ENCODE measurements at regions not wholly inside any gene's neighbourhood (a gene's known extent, or its start where the extent isn't known, plus 50 kb on each side); places are given as distances from the start of the nearest gene placed in this dataset.

DNA sequence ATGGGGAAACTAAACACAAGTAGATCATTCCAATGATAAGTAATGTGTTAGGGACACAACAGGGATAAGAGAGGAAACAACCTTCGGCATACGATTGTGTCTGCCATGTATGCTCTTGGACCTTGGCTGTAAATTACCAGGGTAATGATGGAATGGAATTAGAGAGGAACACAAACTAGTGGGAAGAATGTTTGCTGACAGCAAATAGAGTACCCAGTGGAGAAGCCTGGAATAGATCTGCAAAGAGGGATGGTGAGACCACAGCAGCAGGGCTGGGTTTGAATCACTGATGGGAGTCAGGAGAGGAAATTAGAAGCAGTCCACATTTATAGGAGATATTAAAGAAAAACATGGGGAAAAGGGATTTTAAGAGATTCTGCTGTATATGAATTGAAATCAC lies 172.8 kb downstream of the LRIG3 start:
- Histone ChIP-seq H3K79me2 (ENCODE audit: insufficient read depth) (no peaks in the 10 kb centered on the region), H3K4me3 (ENCODE audit: low read depth in 2 of 2, low read length in 1 of 2) (no peak overlapping the region), H3K27me3 (ENCODE audit: insufficient read depth) (no peaks in the 10 kb centered on the region), H4K20me1 (ENCODE audit: insufficient read depth) (no peaks in the 10 kb centered on the region), H3K4me2 (no peak overlapping the region), H3K27ac (ENCODE audit: low read depth in 2 of 2, low read length in 1 of 2) (no peak overlapping the region), H3K9me2 (no peaks in the 10 kb centered on the region), H2AFZ (ENCODE audit: low read depth) (no peak overlapping the region), H3K4me1 (ENCODE audit: control insufficient read depth in 1 of 2, insufficient read depth in 2 of 2, low read depth in 1 of 2, low read length in 1 of 2) (no peaks in the 10 kb centered on the region), H3K36me3 (replicated peaks in 1 of 2; ENCODE audit: control insufficient read depth in 1 of 2, insufficient read depth in 2 of 2, low read length in 1 of 2) (no peaks in the 10 kb centered on the region), H3K9me3 (no peaks in the 10 kb centered on the region), H3F3A (replicated peaks; ENCODE audit: insufficient read depth) (peaks cover 7% of the 10 kb centered on the region), H3K9ac (no peak overlapping the region)
- ChIA-PET POLR2A (no interaction called here), CTCF (no interaction called here)
- DNase-seq: peak; percentile 0
- WGBS (ENCODE audit: low lambda C conversion rate): 6% methylated on average over 2 of the region's 2 CpGs
- TF ChIP-seq RFX5 (IDR thresholded peaks at IDR 0.05; ENCODE audit: low read length) (no peak), FOXM1 (IDR thresholded peaks at IDR 0.05; ENCODE audit: low read depth) (no peak), FOSL2 (IDR thresholded peaks at IDR 0.05; ENCODE audit: borderline replicate concordance, low read depth) (no peak)
- TF ChIP-seq, protein P1, sequence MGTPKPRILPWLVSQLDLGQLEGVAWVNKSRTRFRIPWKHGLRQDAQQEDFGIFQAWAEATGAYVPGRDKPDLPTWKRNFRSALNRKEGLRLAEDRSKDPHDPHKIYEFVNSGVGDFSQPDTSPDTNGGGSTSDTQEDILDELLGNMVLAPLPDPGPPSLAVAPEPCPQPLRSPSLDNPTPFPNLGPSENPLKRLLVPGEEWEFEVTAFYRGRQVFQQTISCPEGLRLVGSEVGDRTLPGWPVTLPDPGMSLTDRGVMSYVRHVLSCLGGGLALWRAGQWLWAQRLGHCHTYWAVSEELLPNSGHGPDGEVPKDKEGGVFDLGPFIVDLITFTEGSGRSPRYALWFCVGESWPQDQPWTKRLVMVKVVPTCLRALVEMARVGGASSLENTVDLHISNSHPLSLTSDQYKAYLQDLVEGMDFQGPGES (IDR thresholded peaks at IDR 0.05; ENCODE audit: low read depth, low read length): no peak
- TF ChIP-seq, protein P2, sequence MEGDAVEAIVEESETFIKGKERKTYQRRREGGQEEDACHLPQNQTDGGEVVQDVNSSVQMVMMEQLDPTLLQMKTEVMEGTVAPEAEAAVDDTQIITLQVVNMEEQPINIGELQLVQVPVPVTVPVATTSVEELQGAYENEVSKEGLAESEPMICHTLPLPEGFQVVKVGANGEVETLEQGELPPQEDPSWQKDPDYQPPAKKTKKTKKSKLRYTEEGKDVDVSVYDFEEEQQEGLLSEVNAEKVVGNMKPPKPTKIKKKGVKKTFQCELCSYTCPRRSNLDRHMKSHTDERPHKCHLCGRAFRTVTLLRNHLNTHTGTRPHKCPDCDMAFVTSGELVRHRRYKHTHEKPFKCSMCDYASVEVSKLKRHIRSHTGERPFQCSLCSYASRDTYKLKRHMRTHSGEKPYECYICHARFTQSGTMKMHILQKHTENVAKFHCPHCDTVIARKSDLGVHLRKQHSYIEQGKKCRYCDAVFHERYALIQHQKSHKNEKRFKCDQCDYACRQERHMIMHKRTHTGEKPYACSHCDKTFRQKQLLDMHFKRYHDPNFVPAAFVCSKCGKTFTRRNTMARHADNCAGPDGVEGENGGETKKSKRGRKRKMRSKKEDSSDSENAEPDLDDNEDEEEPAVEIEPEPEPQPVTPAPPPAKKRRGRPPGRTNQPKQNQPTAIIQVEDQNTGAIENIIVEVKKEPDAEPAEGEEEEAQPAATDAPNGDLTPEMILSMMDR (IDR thresholded peaks at IDR 0.05): no peak

DNA sequence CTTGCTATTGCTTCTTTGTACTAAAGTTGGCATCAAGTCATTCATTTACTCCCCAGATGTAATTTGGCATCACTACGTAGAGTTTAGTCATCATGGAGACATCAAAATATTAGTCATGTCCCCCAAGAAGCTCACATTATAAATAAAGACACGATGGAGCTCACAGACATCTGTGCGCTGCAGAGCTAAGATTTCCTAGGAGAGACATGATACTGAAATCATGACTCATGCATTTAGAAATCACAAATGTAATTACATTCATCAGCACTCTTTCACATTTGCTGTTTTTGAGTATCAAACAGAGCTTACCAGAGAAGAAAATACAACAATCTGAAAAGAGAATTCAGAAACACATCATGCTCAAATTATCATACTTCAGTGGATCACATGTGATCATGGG lies 169.8 kb downstream of the LRIG3 start:
- Histone ChIP-seq H3K4me3 (ENCODE audit: low read depth in 2 of 2, low read length in 1 of 2) (no peak overlapping the region), H2AFZ (ENCODE audit: low read depth) (no peak overlapping the region; the same call in 1 of the 2 replicates), H3K4me2 (peak overlapping the region; percentile 40; the same call in 1 of the 2 replicates), H3K27me3 (ENCODE audit: insufficient read depth) (no peaks in the 10 kb centered on the region), H3K27ac (ENCODE audit: low read depth in 2 of 2, low read length in 1 of 2) (peak overlapping the region in 1 of 2 experiments; percentile 30; a peak in 2 of 4 replicates), H3K79me2 (ENCODE audit: insufficient read depth) (no peaks in the 10 kb centered on the region), H3K9me3 (no peaks in the 10 kb centered on the region), H3K36me3 (replicated peaks in 1 of 2; ENCODE audit: control insufficient read depth in 1 of 2, insufficient read depth in 2 of 2, low read length in 1 of 2) (no peaks in the 10 kb centered on the region), H4K20me1 (ENCODE audit: insufficient read depth) (no peaks in the 10 kb centered on the region), H3K4me1 (ENCODE audit: control insufficient read depth in 1 of 2, insufficient read depth in 2 of 2, low read depth in 1 of 2, low read length in 1 of 2) (no peaks in the 10 kb centered on the region), H3K9me2 (no peaks in the 10 kb centered on the region), H3K9ac (no peak overlapping the region), H3F3A (replicated peaks; ENCODE audit: insufficient read depth) (peaks cover 7% of the 10 kb centered on the region)
- TF ChIP-seq, protein P3, sequence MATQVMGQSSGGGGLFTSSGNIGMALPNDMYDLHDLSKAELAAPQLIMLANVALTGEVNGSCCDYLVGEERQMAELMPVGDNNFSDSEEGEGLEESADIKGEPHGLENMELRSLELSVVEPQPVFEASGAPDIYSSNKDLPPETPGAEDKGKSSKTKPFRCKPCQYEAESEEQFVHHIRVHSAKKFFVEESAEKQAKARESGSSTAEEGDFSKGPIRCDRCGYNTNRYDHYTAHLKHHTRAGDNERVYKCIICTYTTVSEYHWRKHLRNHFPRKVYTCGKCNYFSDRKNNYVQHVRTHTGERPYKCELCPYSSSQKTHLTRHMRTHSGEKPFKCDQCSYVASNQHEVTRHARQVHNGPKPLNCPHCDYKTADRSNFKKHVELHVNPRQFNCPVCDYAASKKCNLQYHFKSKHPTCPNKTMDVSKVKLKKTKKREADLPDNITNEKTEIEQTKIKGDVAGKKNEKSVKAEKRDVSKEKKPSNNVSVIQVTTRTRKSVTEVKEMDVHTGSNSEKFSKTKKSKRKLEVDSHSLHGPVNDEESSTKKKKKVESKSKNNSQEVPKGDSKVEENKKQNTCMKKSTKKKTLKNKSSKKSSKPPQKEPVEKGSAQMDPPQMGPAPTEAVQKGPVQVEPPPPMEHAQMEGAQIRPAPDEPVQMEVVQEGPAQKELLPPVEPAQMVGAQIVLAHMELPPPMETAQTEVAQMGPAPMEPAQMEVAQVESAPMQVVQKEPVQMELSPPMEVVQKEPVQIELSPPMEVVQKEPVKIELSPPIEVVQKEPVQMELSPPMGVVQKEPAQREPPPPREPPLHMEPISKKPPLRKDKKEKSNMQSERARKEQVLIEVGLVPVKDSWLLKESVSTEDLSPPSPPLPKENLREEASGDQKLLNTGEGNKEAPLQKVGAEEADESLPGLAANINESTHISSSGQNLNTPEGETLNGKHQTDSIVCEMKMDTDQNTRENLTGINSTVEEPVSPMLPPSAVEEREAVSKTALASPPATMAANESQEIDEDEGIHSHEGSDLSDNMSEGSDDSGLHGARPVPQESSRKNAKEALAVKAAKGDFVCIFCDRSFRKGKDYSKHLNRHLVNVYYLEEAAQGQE (IDR thresholded peaks at IDR 0.05; ENCODE audit: low read depth, low read length): no peak
- TF ChIP-seq, protein P1 (IDR thresholded peaks at IDR 0.05; ENCODE audit: low read depth, low read length): no peak
- no peak for TF ChIP-seq MEF2A (IDR thresholded peaks at IDR 0.05; ENCODE audit: borderline replicate concordance, low read depth)
- TF ChIP-seq TAF1 (IDR thresholded peaks at IDR 0.05; ENCODE audit: borderline replicate concordance, low read depth, low read length): no peak
- no peak for TF ChIP-seq FOXM1 (IDR thresholded peaks at IDR 0.05; ENCODE audit: low read depth)
- TF ChIP-seq, protein P4, sequence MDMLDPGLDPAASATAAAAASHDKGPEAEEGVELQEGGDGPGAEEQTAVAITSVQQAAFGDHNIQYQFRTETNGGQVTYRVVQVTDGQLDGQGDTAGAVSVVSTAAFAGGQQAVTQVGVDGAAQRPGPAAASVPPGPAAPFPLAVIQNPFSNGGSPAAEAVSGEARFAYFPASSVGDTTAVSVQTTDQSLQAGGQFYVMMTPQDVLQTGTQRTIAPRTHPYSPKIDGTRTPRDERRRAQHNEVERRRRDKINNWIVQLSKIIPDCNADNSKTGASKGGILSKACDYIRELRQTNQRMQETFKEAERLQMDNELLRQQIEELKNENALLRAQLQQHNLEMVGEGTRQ (IDR thresholded peaks at IDR 0.05; ENCODE audit: borderline replicate concordance, low read depth, low read length): no peak
- TF ChIP-seq TCF12 (IDR thresholded peaks at IDR 0.05): peak; percentile 39; the same call in 1 of the 2 replicates
- TF ChIP-seq, protein P2 (IDR thresholded peaks at IDR 0.05): no peak
- peak; percentile 30; the same call in 1 of the 2 replicates for TF ChIP-seq NFIC (IDR thresholded peaks at IDR 0.05; ENCODE audit: borderline replicate concordance)
- no peak for TF ChIP-seq MXI1 (IDR thresholded peaks at IDR 0.05; ENCODE audit: low read depth, low read length)
- peak; percentile 19; the same call in 1 of the 2 replicates for TF ChIP-seq FOSL2 (IDR thresholded peaks at IDR 0.05; ENCODE audit: borderline replicate concordance, low read depth)
- peak; percentile 28; the same call in 1 of the 2 replicates for TF ChIP-seq JUND (IDR thresholded peaks at IDR 0.05)
- no peak for TF ChIP-seq FOXJ3 (CRISPR knock-in tag; IDR thresholded peaks at IDR 0.05)
- 4% methylated on average over 3 of the region's 3 CpGs for WGBS (ENCODE audit: low lambda C conversion rate)
- CTCF ChIA-PET: no interaction called here
- POLR2A ChIA-PET: no interaction called here
- DNase-seq: no peak
